GM21619 (cell line): ENCODE measurements at regions not wholly inside any gene's neighbourhood (a gene's known extent, or its start where the extent isn't known, plus 50 kb on each side); places are given as distances from the start of the nearest gene placed in this dataset.

Source experiments
- ATAC-seq: cut with Tn5 transposase; IDR thresholded peaks from one replicate; pipeline ENCODE4 v1.9.1; 2021; ENCODE audit not compliant: unreplicated experiment

DNA sequence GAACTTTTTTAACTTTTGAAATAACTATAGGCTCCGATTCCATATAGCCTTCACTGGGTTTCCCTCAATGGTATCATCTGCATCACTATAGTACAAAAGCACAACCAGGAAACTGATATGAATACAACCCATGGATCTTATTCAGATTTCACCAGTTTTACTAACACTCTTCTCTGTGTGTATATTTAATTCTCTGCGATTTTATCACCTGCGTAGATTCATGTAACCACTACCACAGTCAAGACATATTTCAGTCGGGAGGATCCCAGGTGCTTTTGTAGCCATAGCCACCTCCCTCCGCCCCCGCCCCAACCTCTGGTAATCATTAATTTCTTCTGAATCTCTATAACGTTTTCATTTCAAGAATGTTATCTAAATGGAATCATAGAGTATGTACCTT, 82.8 kb upstream of the C7orf33 start:
- no peak for ATAC-seq

DNA sequence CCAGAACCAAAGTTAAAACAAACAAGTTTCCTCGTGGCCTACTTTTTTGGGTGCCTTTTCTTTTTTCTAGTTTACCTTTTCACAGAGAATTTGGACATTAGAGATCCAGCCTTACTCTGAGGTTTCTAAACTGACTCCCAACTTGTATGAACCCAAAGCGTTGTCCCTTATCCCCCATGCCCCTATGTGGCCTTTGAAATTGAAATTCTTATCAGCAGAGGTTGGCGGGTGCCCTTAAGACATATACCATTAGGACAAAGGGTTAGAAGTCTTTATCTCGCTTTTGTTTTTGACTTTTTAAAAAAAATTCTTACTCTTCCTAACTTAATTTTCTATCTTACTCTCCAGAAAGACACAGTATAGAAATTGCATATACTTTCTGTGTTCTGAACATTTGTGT, 76.3 kb upstream of the C7orf33 start:
- no peak for ATAC-seq

DNA sequence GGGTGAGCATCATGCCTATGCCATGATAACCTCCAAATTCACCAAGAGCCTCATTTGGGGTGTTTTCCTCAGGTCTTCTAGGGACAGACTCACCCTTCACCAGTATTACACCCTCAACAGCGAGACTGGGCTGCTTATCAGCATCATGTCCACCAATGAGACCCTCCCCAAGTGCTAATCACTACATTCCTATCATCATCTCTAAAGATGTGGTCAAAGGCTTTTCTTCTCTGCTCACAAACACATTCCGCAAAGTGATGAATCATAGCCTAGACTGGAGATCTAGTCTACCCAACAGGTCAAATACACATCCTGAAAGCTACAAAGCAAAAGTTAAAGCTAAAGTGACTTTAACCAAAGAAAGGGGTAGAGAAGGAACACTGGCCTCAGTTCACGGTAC, 75.3 kb upstream of the C7orf33 start:
- ATAC-seq: no peak

DNA sequence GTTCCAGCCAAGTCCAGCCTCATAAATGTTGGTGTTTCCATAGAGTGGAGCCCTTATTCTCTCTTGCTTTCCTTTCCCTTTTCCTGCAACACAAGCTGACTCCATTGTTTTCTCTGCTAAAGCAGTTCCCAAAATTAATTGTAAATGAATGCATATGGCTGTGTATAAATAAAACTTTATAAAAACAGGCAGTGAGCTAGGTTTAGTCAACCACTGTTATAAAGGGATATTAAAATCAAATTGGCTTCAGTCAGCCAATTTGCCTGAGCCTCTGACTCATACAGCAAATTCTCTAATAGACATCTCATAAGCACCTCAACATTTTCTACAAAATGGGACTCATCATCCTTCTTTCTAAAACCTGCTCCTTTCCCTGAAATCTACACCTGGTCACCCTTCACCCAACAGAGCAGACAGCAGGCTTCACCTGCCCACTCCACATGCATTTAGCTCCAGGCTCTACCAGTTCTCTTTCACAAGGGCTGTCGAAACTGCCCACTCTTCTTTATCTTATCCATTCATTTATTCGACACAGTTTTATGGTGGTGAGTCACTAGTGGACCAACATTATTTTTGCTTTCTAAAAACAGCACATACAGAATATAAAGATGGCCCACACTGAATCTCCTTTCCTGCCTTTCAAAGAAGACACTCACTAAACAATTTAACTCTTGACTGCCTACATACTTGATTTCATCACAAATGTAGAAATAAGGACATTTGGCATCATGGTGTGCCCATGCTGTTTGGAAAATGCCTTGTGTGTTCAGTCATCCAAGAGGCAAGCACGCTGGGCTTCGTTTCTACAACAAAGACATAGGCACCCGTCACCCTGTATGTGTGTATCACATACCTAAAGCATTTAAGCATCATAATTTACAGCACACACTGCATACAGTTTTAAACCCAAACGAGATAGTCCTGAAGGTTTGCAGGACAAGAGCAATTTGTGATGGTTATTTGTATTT, 74.6 kb upstream of the C7orf33 start:
- ATAC-seq: no peak

DNA sequence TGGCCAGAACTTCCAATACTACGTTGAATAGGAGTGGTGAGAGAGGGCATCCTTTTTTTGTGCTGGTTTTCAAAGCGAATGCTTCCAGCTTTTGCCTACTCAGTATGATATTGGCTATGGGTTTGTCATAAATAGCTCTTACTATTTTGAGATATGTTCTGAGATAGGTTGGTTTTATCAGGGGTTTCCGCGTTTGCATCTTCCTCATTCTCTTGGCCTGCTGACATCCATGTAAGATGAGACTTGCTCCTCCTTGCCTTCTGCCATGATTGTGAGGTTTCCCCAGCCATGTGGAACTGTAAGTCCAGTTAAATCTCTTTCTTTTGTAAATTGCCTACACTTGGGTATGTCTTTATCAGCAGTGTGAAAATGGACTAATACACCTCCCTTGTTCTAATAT, 71.2 kb upstream of the C7orf33 start:
- ATAC-seq: peak; percentile 54

DNA sequence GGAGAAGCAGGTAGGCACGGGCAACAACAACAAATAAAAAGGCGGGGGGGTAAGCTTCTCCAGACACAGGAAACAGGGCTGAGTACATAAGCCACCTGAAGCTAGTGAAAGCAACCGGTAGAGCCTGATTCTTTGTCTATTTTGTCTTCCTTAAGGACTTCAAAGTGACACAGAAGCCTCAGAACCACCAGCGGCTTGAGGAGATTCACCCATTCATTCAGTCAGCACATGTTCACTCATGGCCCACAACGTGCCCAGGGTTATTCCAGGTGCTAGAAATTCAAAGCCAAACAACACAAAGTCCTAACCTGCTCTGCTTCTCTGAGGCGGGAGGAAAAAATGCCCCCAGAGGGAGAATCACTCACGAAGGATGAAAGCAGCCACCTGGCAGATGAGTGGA, 69.3 kb upstream of the C7orf33 start:
- no peak for ATAC-seq

DNA sequence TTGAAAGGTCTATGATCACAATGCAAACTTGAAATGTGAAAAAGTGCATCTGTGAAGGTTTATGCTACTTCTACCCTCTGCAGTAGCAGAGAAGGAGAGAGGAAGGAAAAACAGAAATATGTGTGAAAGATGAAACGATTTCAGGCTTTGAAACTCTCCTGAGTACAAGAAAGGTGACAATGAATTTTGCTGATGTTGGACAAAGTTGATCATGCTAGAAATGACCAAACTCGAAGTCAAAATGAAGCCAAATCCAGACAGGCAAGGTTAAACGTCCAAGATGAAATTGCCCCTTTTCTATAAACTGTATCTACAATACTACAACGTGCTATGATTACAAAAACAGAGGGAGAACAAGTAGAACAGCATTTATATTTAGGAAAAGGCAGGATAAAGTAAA, 67.0 kb upstream of the C7orf33 start:
- no peak for ATAC-seq

DNA sequence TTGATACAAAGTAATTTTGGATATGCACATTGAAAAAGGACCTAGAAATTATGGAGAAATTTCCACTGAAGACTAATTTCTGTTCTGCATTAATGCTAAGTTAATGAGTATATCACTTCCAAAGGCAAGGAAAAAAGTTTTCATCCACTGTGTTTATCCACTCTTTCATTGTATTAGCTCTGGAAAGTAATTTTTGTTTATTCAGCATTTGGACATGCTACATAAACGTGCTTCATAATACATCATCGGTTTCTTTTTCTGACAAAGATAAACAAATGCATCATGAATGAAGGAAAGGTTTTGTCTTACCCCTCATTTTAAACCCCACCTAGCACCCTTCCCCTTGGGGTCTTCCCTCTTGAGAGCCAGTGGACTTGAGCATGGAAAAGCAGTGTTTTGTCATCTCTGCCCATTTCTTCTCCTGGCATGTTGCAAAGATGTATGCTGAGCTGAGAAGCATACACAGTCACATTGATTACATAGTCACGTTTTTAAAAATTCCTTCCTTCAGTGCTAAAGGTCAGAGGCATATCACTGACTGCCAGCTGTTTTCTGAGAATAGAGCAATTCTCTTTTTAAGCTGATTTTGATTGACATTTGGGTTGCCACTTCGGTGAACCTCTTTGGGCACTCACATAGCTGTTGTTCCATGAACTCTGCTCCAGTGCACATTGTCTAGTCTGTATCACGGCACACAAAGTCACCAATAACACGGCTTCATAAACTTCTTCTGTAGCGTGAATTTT, 65.9 kb upstream of the C7orf33 start:
- ATAC-seq: no peak

DNA sequence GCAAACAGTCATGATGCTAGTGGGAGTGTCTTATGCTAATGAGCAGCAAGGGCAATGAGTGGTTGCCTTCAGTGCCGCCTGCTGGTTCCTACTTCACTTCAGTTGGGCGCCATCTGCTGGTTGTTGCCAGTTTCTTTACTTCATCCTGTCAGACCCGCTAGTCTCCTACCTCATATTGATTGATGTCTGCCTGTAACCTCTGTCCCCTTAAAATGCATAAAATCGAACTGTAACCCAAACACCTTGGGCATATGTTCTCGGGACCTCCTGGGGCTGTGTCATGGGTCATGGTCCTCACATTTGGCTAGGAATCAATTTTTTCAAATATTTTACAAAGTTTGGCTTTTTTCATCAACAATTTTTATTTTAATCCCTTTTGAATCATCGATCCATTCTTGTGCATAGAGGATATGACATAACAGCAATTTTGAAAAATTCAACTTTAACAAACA, 62.8 kb upstream of the C7orf33 start:
- peak; percentile 97 for ATAC-seq

DNA sequence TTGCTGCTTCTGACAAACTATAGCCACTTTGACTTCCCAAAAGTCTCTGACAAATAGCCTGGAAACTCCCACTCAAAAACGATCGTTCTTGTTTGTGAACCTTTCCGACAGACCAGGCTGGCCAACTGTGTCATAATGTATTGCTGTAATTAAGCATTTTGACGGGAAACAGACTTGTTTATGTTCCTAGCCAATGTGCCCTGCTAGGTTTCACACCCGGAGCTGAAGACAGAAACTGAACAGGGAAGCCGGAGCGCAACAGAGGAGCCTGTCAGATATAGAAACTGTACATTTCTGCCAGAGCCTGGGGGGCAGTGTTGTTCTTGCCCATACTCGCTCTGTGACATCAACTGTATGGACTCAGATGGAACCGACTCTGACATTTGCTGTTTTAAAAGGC, 55.3 kb upstream of the C7orf33 start:
- peak; percentile 75 for ATAC-seq

DNA sequence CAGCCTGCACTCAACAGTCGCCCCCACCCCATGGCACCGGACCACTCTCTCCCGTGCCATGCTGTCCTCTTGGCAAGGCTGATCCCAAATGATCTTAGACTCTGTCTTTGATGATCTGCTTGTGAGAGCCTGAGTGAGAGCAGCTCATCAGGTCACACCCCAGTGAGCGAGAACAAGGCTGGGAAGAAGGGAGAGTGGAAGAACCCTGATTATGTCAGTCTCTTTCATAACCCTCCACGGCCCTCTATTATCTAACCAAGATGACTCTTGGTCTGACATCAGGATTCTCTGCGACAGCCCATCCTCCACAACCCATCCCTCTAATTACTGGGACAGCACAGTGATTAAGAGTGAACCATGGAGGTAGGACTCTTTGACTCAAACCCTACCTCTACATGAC, 53.1 kb upstream of the C7orf33 start:
- ATAC-seq: no peak

DNA sequence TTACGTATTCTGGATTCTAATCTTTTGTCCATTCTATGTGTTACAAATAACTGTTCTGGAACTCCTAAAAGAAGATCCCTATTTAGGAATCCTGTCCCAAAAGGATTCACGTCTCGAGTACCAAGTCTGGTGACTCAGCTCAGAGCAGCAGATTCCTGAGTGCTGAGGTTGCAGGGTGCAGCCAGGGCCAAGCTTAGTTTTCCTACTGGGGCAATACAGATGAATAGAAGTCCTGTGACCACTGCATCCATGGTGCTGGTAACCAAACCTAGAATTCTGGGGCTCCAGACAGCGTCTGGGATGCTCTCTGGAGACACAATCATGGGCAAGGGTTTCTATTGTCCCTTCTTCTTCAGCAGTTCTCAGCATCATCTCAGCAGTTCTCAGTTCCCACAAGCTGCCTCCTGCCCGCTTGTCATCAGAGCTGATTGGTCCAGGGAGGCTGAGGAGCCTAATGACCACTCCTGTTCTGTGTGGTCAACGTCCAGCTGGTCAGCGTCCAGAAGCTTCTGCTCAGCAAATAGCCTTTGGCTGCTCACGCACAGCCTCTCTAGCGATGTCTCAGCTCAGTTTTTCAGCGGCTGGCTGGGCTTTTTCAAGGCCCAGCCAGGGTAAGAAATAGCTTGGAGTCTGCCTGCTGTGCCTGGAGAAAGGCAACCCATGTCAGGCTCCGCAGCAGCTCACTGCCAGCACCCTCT, 50.4 kb upstream of the C7orf33 start:
- no peak for ATAC-seq
